Activated CD8-positive, alpha-beta memory T cell treated with anti-CD3 and anti-CD28 coated beads for 48 hours (primary cell): ENCODE measurements at regions not wholly inside any gene's neighbourhood (a gene's known extent, or its start where the extent isn't known, plus 50 kb on each side); places are given as distances from the start of the nearest gene placed in this dataset.

Experiments
- DNase-seq, 3 experiments: peaks; one replicate each; pipeline ENCODE4 v3.0.0-alpha.2; 2020; ENCODE audit warnings: low read depth in 2 of 3, low spot score in 2 of 3

DNA sequence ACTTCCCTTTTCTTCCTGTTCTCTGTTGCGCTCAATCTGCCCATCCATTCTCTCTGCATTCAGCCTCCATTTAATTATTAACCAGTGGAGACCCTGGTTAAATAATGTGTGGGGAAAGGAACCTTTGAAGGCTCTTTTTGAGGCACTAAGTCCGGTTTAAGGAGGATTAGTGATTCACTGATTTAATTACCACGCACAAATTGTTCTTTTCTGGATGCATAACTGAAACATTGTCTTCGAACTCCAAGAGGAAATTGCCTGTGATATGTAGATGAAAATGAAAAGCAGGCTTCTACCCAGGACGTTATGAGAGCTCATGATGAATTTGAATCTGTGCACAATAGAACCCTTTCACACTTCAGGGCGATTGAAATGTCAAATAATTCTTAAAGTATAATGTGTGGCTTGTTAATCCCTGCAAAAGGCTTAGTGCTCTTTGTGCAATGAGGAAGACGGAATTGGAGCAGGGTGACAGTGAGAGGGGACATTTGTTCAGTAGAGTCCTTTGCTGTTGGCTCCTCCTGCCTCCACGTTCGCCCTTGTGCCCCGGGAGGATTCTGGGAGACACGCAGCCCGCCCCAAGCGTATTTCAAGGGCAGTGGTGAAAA lies 51.1 kb upstream of the ZNF236 start:
- no peak for DNase-seq

DNA sequence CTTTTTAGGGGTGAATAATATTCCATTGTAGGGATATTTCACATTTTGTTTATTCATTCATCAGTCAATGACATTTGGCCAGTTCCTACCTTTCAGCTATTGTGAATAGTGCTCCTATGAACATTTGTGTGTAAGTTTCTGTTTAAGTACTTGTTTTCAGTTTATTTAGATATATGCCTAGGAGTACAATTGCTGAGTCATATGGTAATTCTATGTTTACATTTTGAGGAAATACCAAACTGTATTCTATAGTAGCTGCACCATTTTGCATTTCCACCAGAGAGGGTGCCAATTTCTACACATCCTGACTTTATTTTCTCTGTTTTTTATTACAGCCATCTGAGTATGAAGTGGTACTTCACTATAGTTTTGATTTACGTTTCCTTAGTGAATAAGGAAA lies 54.4 kb upstream of the ZNF236 start:
- DNase-seq, result no peak

DNA sequence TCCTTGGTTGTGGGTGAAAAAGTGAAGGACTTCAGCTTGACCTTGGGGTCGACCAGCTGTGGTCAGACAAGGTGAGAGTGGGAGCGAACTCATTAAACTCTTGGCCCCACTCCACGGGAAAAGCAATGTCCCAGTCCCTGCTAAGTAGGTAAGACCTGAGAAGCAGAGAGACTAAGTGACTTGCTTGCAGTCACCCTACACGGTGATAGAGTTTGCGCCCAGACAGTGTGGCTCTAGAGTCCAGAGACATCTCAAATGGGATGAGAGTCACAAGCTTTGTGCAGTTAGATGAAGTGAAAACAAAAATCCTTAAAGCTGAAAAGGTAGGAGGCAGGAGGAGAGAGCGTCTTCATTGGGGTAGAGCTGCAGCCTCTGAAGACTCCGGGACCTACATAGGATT lies 55.9 kb upstream of the ZNF236 start:
- no peak for DNase-seq

- DNase-seq, result no peak
Observed at GRCh38 chr18:76765649-76766048, 56.7 kb upstream of the ZNF236 start.

DNA sequence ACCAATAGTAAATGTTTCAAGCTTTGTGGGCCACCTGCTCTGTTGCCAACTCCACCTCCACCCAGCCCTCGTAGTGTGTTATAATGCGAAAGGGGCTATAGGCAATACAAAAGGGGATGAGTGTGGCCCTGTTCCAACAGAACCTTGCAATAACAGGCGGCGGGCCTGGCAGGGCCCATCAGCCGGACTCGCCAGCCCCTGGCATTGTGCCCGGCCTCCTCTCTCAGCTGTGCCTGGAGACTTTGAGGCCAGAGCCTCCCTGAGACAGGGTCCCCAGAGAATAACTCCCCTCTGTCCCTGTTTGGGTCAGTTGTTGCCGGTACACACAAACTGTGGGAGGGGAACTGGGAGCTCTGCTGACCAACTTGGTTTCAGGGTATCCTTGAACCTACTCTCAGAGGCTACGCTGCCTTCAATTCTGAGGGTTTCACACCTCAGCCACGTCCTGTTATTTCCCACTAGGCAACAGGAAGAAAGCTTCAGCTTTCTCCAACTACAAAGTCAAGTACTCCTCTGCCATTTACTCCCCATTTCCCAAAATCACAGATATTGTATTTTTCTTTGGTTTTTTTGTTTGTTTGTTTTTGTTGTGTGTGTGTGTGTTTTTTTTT lies 58.0 kb upstream of the ZNF236 start:
- no peak for DNase-seq

DNA sequence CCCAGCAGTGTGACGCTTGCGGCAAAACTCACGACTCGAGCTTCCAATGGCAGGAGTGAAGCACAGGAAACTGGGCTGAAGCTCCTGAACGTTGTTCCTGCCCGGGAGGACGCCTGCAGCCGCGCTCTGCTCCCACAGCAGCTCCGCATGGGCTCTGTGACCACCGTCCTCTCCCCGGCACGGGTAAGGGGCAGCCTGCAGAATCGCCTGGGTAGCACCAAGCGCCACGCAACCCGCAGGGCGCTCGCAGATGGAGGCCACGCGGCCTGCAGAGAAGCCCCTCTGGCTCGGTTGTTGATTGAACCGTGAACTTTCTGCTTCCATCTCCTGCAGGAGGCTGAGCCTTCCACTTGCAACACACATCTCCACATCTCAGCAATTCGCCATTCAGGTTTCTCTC lies 63.3 kb upstream of the ZNF236 start:
- no peak for DNase-seq

DNA sequence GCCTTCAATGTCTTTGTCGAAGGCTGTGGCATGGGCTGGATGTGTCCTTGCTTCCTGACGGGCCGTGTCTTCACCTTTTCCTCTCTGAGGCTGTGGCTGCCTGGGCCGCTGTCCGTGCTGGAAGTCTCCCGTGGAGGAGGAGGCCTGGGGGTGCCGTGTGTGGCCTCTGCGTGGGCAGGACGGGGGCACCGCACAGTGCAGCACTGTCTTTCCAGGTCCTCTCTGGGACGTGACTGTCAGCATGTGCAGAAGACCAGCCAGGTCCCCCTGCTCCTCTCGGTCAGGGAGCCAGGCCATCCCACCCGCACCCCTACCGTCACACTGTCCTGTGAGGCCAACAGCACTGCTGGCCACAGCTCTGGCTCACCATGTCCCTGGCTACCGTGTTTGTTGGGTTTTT lies 64.4 kb upstream of the ZNF236 start:
- no peak for DNase-seq

DNA sequence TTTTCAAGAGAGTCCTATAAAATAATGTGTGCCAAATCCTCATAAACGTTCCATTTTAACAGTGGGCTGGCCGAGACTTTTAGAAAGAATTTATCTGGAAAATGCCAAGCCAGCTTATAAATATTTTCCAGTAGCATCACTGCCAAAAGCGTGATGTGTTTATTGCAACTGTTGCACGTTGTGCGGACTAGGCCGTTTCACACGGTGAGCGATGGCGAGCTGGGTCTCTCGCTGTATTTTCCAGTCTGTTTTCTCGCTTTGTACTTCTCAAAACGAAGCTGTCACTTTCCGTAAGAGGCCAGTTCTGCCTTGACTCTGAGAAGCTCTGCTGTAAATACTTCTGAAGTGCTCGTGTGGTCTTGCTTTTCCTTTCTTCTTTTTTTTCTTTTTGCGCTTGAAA lies 65.0 kb upstream of the ZNF236 start:
- DNase-seq, result no peak

DNA sequence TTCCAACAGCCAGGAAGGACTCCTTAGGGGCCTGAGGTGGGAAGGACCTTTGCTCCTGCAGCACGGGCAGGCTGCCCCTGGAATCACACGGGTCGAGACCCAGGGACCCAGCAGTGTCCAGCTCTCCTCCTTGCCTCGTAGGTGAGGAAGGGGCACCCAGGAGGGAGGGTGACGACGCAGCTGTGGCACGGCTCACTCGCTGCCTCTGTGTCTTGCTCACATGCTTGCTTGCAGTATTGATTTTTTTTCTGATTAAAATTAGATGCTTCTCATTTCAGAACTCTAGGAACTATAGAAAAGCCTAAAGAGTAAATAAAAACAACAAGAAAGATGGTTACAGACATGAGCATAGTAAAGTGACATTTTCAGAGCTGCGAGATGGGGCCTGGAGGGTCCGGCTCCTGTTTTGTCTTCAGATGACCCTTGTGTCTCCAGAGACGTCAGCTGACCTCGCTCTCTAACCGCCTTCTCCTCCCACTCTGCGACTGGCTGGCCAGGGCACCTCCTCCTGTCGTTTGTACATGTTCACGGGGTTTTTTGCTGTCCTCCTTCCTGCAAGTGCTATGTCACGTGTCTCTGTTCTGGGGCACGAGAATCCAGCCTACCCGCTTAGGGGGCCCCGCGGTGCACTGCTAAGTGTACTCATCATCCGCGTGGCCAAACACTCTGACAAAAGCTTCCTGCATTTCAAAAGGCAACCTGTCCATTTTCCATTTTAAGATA lies 65.7 kb upstream of the ZNF236 start:
- DNase-seq, result no peak

DNA sequence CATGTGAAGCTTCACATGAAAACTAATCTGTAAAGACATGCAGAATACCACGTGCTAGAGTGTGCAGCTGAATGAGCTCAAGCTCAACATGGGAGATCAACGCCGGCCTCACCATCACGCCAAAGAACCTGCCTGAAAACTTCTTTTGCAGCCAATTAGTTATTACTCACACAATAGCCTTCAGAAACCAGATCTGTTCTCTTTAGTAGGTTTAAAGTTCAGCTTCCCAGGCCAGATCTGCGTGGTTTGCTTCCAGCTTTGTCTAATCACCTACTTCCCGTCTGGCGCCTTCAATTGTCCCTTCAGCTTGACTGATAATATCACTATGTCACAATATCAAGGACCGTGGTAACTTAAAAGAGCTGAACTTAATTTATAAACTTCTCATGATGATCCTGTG lies 68.0 kb upstream of the ZNF236 start:
- no peak for DNase-seq

GRCh38 chr18:76752400-76752799 lies 70.0 kb upstream of the ZNF236 start:
- DNase-seq, result no peak

- DNase-seq, result no peak
Observed at GRCh38 chr18:76750917-76751890, 71.2 kb upstream of the ZNF236 start.

DNA sequence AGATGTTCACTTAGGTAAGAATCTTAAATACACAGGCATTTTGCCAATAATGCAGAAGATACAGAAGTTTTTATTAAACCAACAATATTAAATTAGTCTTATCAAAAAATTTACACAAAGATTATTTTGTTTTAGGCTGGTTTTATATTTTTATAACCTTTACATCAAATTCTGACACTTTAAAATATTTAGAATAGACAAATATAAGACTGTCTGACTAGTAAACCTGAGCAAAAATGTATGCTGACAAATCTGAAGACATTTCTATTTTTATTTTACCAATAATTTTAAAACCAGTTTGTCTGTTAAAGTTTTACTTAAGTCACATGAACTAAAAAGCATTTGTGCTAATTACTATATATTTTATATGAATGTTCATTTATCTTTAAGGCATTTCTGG lies 72.1 kb upstream of the ZNF236 start:
- no peak for DNase-seq

DNA sequence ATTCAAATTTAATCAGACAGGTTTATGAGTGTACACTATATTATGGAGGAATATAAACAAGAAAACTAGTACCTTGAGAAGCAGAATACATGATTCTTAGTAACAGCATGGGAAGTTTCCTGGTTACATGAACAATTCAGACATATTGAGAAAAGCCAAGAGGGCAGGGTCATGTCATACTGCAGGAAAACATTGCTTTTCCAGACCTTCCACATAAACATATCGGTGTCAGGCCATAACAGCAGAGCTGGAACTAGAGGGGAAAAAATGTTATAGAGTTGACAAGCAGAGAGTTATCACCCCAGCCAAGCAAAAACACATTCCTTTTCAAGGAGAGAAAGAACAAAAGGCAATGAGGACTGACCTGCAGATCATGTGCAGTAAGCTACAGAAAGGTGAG lies 74.7 kb upstream of the ZNF236 start:
- DNase-seq, result no peak

DNA sequence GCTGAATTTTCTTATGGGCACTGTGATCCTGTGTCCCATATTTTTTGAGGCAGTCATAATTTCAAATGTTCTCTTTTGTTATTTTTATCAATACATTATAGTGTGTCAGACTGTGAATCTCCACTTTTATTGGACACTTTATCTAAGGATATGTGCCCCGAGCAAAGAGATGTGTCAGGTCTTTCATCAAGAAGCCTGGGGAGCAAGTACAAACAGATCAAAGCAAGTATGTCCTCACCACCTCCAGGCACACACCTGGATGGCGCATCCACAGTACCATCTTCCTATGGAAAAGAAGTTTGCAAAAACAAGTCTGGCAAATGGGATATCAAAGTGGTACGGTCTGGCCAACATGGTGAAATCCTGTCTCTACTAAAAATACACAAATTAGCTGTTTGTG lies 81.0 kb upstream of the ZNF236 start:
- DNase-seq, result no peak

DNA sequence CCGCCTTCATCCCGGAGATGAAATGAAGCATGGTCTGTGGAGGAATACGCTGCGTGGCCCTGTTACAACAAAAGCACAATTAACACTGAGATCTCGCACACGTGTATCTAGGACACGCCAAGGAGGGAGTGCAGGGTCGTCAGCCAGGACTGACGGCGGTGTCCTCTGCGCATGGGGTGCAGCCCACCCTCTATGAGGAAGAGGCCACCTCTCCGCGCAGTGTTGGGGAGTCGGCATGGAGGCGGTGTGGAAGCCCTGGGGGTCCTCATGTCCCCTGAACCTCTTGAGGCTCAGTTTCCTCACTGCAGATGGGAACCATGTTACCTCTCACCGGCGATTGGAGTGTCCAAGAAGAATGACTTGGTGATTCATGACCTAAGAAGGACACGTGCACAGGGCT lies 86.0 kb upstream of the ZNF236 start:
- DNase-seq, result no peak

DNA sequence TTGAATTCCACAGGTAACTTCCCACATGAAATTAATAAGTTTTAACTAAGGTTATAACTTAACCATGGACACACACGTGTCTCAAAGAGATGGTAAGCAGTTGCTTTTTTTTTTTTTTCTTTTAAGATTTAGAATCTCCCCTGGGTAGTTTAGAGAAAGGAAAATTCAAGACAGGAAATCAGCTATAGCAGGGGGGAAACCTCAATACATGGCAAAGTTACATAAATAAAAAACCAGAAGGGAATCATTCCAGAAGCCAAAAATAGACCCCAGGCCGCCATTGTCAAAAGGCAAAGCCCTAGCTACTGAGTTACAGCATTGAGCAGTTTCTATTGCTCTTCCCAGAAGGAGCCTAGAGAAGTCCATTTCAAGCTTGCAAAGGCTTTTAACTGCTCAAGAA lies 91.5 kb upstream of the ZNF236 start:
- no peak for DNase-seq

GRCh38 chr18:76727589-76727988 lies 94.8 kb upstream of the ZNF236 start:
- DNase-seq, result no peak

- DNase-seq, result no peak
Observed at GRCh38 chr18:76725445-76725844, 96.9 kb upstream of the ZNF236 start.

GRCh38 chr18:76722224-76723061 lies 99.9 kb upstream of the ZNF236 start:
- no peak for DNase-seq
